OCI-LY1 (cell line): ENCODE measurements at regions not wholly inside any gene's neighbourhood (a gene's known extent, or its start where the extent isn't known, plus 50 kb on each side); places are given as distances from the start of the nearest gene placed in this dataset.

Experiments
- H2AFZ ChIP-seq: fragments of 200-600 bp; sonication (generic), shearing (Covaris generic); 2 replicates; pipeline ENCODE4 v1.6.0; 2014; ENCODE audit warnings: antibody characterized with exemption, mild to moderate bottlenecking, low read length
- H3F3A ChIP-seq: fragments of 200-600 bp; sonication (generic), shearing (Covaris generic); 2 replicates; pipeline ENCODE4 v1.6.0; 2014; ENCODE audit warnings: mild to moderate bottlenecking, antibody characterized with exemption, low read length, moderate library complexity; ENCODE audit not compliant: insufficient read depth
- H3K27ac ChIP-seq: fragments of 200-600 bp; sonication (generic); 2 replicates; pipeline ENCODE4 v1.5.1; 2014; ENCODE audit warnings: low read length, mixed run types, mild to moderate bottlenecking, low read depth; ENCODE audit not compliant: poor library complexity, severe bottlenecking
- H3K27me3 ChIP-seq: fragments of 200-600 bp; sonication (generic); 2 replicates; pipeline ENCODE4 v1.6.0; 2014; ENCODE audit warnings: antibody characterized with exemption, mild to moderate bottlenecking, low read length, moderate library complexity; ENCODE audit not compliant: insufficient read depth
- H3K36me3 ChIP-seq: fragments of 200-600 bp; sonication (generic); 2 replicates; pipeline ENCODE4 v1.6.1; 2014; ENCODE audit warnings: mild to moderate bottlenecking, antibody characterized with exemption, low read length, moderate library complexity, mixed read lengths; ENCODE audit not compliant: insufficient read depth
- H3K4me1 ChIP-seq: fragments of 200-600 bp; sonication (generic); 2 replicates; pipeline ENCODE4 v1.5.1; 2014; ENCODE audit warnings: mild to moderate bottlenecking, low read length, moderate library complexity; ENCODE audit not compliant: insufficient read depth, severe bottlenecking
- H3K4me2 ChIP-seq: fragments of 200-600 bp; sonication (generic), shearing (Covaris generic); 2 replicates; pipeline ENCODE4 v1.6.1; 2014; ENCODE audit warnings: low read length
- H3K4me3 ChIP-seq: fragments of 200-600 bp; sonication (generic); 2 replicates; pipeline ENCODE4 v1.5.1; 2014; ENCODE audit warnings: low read length, low read depth, mild to moderate bottlenecking, mixed read lengths; ENCODE audit not compliant: poor library complexity, severe bottlenecking
- H3K79me2 ChIP-seq: fragments of 200-600 bp; shearing (Covaris generic); 2 replicates; pipeline ENCODE4 v1.6.1; 2016; ENCODE audit warnings: mixed run types, low read length, mixed read lengths; ENCODE audit not compliant: insufficient read depth
- H3K9ac ChIP-seq: fragments of 200-600 bp; sonication (generic), shearing (Covaris generic); 2 replicates; pipeline ENCODE4 v1.6.1; 2014; ENCODE audit warnings: mild to moderate bottlenecking, low read length, mixed read lengths
- H3K9me2 ChIP-seq: fragments of 200-600 bp; sonication (generic), shearing (Covaris generic); 2 replicates; pipeline ENCODE4 v1.6.1; 2014; ENCODE audit warnings: low read depth, mild to moderate bottlenecking, low read length, mixed read lengths
- H3K9me3 ChIP-seq: fragments of 200-600 bp; shearing (Covaris generic); 2 replicates; pipeline ENCODE4 v1.6.1; 2014; ENCODE audit warnings: low read length, mixed read lengths
- H4K20me1 ChIP-seq: fragments of 200-600 bp; sonication (generic), shearing (Covaris generic); 2 replicates; pipeline ENCODE4 v1.6.0; 2016; ENCODE audit warnings: mild to moderate bottlenecking, low read length; ENCODE audit not compliant: insufficient read depth
- CTCF ChIP-seq: fragments of 200-600 bp; sonication (generic), shearing (Covaris generic); IDR thresholded peaks from 2 replicates; pipeline ENCODE4 v1.5.1; 2017; ENCODE audit warnings: mild to moderate bottlenecking, antibody characterized with exemption, low read length, moderate library complexity, mixed read lengths
- EZH2 ChIP-seq: fragments of 200-600 bp; sonication (generic), shearing (Covaris generic); IDR thresholded peaks from 2 replicates; pipeline ENCODE4 v1.8.0; 2017; ENCODE audit warnings: borderline replicate concordance, mixed run types, mild to moderate bottlenecking, antibody characterized with exemption, low read length, moderate library complexity, mixed read lengths

GRCh38 chr17:79464318-79465010 lies 146.4 kb downstream of the RBFOX3 start:
- H3K4me2 ChIP-seq = no peak overlapping the region
- H3K27me3 ChIP-seq = peaks cover under 1% of the 10 kb centered on the region; the same call in 1 of the 2 replicates
- no peak overlapping the region for H3K9ac ChIP-seq
- no peaks in the 10 kb centered on the region for H3K36me3 ChIP-seq
- no peaks in the 10 kb centered on the region for H3K9me3 ChIP-seq
- no peaks in the 10 kb centered on the region for H3F3A ChIP-seq
- no peaks in the 10 kb centered on the region for H3K79me2 ChIP-seq
- H3K9me2 ChIP-seq = no peaks in the 10 kb centered on the region
- H4K20me1 ChIP-seq = no peaks in the 10 kb centered on the region
- TF ChIP-seq EZH2 = no peak
- TF ChIP-seq CTCF = no peak
- H3K27ac ChIP-seq = no peak overlapping the region
- H2AFZ ChIP-seq = no peak overlapping the region
- no peaks in the 10 kb centered on the region for H3K4me1 ChIP-seq
- H3K4me3 ChIP-seq = no peak overlapping the region

GRCh38 chr17:79463421-79464317 lies 147.2 kb downstream of the RBFOX3 start:
- no peak overlapping the region for H3K27ac ChIP-seq
- no peaks in the 10 kb centered on the region for H3K79me2 ChIP-seq
- no peaks in the 10 kb centered on the region for H3K9me2 ChIP-seq
- no peak overlapping the region for H2AFZ ChIP-seq
- no peak overlapping the region for H3K4me2 ChIP-seq
- H3K4me1 ChIP-seq = no peaks in the 10 kb centered on the region
- H4K20me1 ChIP-seq = no peaks in the 10 kb centered on the region
- no peak overlapping the region for H3K4me3 ChIP-seq
- H3K27me3 ChIP-seq = no peaks in the 10 kb centered on the region
- H3K9ac ChIP-seq = no peak overlapping the region
- no peaks in the 10 kb centered on the region for H3K36me3 ChIP-seq
- no peaks in the 10 kb centered on the region for H3F3A ChIP-seq
- no peaks in the 10 kb centered on the region for H3K9me3 ChIP-seq
- TF ChIP-seq EZH2 (no peak), CTCF (no peak)

- H3K4me1 ChIP-seq = no peaks in the 10 kb centered on the region
- no peak for TF ChIP-seq CTCF
- no peak for TF ChIP-seq EZH2
- no peaks in the 10 kb centered on the region for H3F3A ChIP-seq
- H3K27ac ChIP-seq = no peak overlapping the region
- no peaks in the 10 kb centered on the region for H3K9me3 ChIP-seq
- H3K4me2 ChIP-seq = no peak overlapping the region
- no peak overlapping the region for H3K4me3 ChIP-seq
- no peak overlapping the region for H3K9ac ChIP-seq
- H3K27me3 ChIP-seq = no peaks in the 10 kb centered on the region
- H3K9me2 ChIP-seq = no peaks in the 10 kb centered on the region
- H3K36me3 ChIP-seq = no peaks in the 10 kb centered on the region
- no peaks in the 10 kb centered on the region for H3K79me2 ChIP-seq
- H2AFZ ChIP-seq = no peak overlapping the region
- H4K20me1 ChIP-seq = no peaks in the 10 kb centered on the region
These were observed 149.8 kb downstream of the RBFOX3 start for GRCh38 chr17:79461041-79461440.
